Bronchial epithelial cell (primary cell): ENCODE measurements at regions not wholly inside any gene's neighbourhood (a gene's known extent, or its start where the extent isn't known, plus 50 kb on each side); places are given as distances from the start of the nearest gene placed in this dataset.

Source experiments
- DNase-seq: peaks from one replicate; pipeline ENCODE4 v3.0.0-alpha.2; 2010; ENCODE audit warnings: low read depth
- FAIRE-seq: peaks from 2 replicates; lab custom pipeline; 2011; peaks lifted over from hg19 to GRCh38; lab: Jason Lieb, UNC
- H3K27me3 ChIP-seq: 2 replicates; pipeline ENCODE4 v1.5.1; 2011; ENCODE audit warnings: low read length; ENCODE audit not compliant: control insufficient read depth, insufficient read depth
- H3K36me3 ChIP-seq: 2 replicates; pipeline ENCODE4 v1.5.1; 2011; ENCODE audit warnings: low read length; ENCODE audit not compliant: control insufficient read depth, insufficient read depth
- H3K4me3 ChIP-seq: 2 replicates; pipeline ENCODE4 v1.5.1; 2011; ENCODE audit warnings: mild to moderate bottlenecking, low read depth, low read length, control low read depth
- TF ChIP-seq, protein P1 (sequence below): IDR thresholded peaks from 2 replicates; pipeline ENCODE4 v1.5.1; 2011; ENCODE audit warnings: mild to moderate bottlenecking, moderate library complexity, low read length, control low read depth, inconsistent platforms; ENCODE audit not compliant: insufficient read depth, severe bottlenecking

GRCh38 chr4:20572976-20573375 is 127.3 kb upstream of the PACRGL start:
- H3K4me3 ChIP-seq, result no peak overlapping the region
- no peaks in the 10 kb centered on the region for H3K36me3 ChIP-seq
- no peaks in the 10 kb centered on the region for H3K27me3 ChIP-seq
- DNase-seq (no peak), FAIRE-seq (no peak)
- TF ChIP-seq, protein P1, sequence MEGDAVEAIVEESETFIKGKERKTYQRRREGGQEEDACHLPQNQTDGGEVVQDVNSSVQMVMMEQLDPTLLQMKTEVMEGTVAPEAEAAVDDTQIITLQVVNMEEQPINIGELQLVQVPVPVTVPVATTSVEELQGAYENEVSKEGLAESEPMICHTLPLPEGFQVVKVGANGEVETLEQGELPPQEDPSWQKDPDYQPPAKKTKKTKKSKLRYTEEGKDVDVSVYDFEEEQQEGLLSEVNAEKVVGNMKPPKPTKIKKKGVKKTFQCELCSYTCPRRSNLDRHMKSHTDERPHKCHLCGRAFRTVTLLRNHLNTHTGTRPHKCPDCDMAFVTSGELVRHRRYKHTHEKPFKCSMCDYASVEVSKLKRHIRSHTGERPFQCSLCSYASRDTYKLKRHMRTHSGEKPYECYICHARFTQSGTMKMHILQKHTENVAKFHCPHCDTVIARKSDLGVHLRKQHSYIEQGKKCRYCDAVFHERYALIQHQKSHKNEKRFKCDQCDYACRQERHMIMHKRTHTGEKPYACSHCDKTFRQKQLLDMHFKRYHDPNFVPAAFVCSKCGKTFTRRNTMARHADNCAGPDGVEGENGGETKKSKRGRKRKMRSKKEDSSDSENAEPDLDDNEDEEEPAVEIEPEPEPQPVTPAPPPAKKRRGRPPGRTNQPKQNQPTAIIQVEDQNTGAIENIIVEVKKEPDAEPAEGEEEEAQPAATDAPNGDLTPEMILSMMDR, result no peak

DNA sequence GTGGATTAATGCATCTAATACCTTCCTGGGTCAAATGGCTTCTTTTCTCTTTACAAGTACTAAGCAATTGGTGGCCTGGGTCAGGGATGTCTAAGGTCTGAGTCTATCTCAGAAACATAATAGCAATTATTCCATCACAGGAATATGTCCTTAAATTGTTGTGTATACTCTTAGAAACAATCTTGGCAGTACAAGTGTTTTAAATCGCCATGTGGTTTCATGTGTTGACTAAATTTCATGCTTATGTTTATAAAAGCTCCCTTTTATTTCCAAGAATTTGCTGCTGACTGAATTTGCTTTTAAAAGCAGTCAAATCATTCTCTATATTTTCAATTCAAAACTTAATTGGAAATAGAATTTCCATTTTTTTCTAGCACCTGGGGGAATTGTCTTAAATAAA is 125.3 kb upstream of the PACRGL start:
- FAIRE-seq (no peak), DNase-seq (no peak)
- TF ChIP-seq, protein P1, result no peak
- Histone ChIP-seq H3K36me3 (no peaks in the 10 kb centered on the region), H3K4me3 (no peak overlapping the region), H3K27me3 (no peaks in the 10 kb centered on the region)

DNA sequence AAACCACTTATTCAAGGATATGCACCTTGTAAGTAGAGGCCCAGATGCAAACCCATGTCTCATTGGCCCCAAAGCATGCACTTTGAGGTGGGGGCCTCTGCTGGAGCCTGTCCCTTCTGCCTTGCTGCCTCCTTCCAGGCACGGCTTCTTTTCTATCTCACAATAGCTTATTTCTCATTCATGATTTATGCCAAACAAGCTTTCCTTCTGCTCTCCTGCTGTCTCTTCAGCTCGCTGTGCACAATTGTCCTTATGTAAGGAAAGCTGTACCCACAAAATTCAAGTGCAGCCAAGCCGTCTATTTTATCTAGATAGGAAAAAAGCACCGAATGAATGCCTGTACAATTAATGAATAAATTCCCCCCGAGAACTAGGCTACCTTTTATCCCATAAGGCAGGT is 124.8 kb upstream of the PACRGL start:
- Histone ChIP-seq H3K36me3 (no peaks in the 10 kb centered on the region), H3K27me3 (no peaks in the 10 kb centered on the region), H3K4me3 (no peak overlapping the region)
- TF ChIP-seq, protein P1, result no peak
- FAIRE-seq (no peak), DNase-seq (no peak)

- no peak for DNase-seq
- H3K36me3 ChIP-seq, result no peaks in the 10 kb centered on the region
- no peak for FAIRE-seq
- no peak overlapping the region for H3K4me3 ChIP-seq
- no peaks in the 10 kb centered on the region for H3K27me3 ChIP-seq
- TF ChIP-seq, protein P1, result no peak
Observed at GRCh38 chr4:20576861-20577260, 123.4 kb upstream of the PACRGL start.

DNA sequence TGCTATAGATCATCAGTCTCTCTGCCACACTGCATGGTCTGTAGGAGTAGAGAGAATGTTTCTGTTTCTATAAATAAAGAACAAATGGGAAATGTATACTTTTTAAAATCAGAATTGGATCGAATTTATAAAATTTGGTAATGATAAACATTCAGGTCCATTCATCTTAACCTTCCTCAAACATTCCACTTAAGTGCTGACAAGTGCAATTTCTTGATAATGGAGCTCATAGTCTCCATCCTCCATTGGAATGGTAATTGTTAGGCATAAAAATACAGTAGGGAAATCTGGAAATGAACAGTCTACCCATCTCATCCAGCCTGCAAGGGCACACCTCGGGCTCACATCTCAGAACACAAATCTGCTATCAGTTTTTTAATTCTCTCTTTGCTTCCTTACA is 122.6 kb upstream of the PACRGL start:
- no peaks in the 10 kb centered on the region for H3K36me3 ChIP-seq
- H3K27me3 ChIP-seq, result no peaks in the 10 kb centered on the region
- H3K4me3 ChIP-seq, result no peak overlapping the region
- DNase-seq (no peak), FAIRE-seq (no peak)
- TF ChIP-seq, protein P1, result no peak

GRCh38 chr4:20580907-20581306 is 119.4 kb upstream of the PACRGL start:
- no peak overlapping the region for H3K4me3 ChIP-seq
- FAIRE-seq (no peak), DNase-seq (no peak)
- no peaks in the 10 kb centered on the region for H3K36me3 ChIP-seq
- H3K27me3 ChIP-seq, result no peaks in the 10 kb centered on the region
- TF ChIP-seq, protein P1, result no peak
